ENCODE measurements at regions not wholly inside any gene's neighbourhood (a gene's known extent, or its start where the extent isn't known, plus 50 kb on each side); places are given as distances from the start of the nearest gene placed in this dataset.

DNA sequence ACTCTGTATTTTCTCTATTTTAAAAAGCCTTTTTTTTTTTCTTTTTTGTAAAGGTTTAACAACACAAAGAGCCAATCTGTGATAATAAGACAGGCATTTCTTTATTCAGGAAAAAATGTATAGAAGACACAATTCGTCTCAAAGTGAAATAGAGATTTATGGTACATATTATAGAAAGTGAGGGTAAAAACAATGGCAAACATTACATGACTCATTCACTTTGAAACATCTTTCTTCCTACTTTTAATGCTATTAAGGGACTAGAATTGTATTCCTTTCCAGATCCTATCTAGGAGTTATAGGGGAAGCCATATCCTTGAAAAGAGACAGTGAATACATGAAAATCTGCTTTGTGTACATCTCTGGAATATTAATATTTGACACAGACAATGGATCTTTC lies 137.1 kb upstream of the MCTP2 start:
- TF ChIP-seq EZH2 (IDR thresholded peaks at IDR 0.05) (no peak), CTCF (IDR thresholded peaks at IDR 0.05 in 2 of 3, conservative IDR thresholded peaks at IDR 0.05 in 1 of 3; ENCODE audit: borderline replicate concordance in 1 of 3, insufficient read depth in 1 of 3, low read depth in 2 of 3, low read length in 2 of 3) (no peak), FOSL1 (IDR thresholded peaks at IDR 0.05; ENCODE audit: low read depth) (no peak), ZFX (IDR thresholded peaks at IDR 0.05) (no peak), EZH2phosphoT487 (IDR thresholded peaks at IDR 0.05; ENCODE audit: borderline replicate concordance) (no peak), TCF7L2 (IDR thresholded peaks at IDR 0.05; ENCODE audit: borderline replicate concordance, extremely low read depth, insufficient read depth, insufficient read length) (no peak), POLR2A (IDR thresholded peaks at IDR 0.05; ENCODE audit: borderline replicate concordance, extremely low read depth, insufficient read depth, insufficient read length) (no peak), CBX3 (IDR thresholded peaks at IDR 0.05; ENCODE audit: low read depth) (no peak)
- TF ChIP-seq, protein P1, sequence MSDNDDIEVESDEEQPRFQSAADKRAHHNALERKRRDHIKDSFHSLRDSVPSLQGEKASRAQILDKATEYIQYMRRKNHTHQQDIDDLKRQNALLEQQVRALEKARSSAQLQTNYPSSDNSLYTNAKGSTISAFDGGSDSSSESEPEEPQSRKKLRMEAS (IDR thresholded peaks at IDR 0.05) = no peak
